ENCODE measurements at regions not wholly inside any gene's neighbourhood (a gene's known extent, or its start where the extent isn't known, plus 50 kb on each side); places are given as distances from the start of the nearest gene placed in this dataset.

GRCh38 chr7:124460555-124460954 is 305.0 kb downstream of the GPR37 start:
- Histone ChIP-seq H3K27ac (replicated peaks) (no peak overlapping the region), H3K4me3 (replicated peaks; ENCODE audit: insufficient read depth, low read length) (no peak overlapping the region), H3K27me3 (ENCODE audit: insufficient read depth, poor library complexity, severe bottlenecking) (no peaks in the 10 kb centered on the region)
- no peak for DNase-seq (ENCODE audit: low read depth in 1 of 2, low spot score in 1 of 2)
- TF ChIP-seq GABPA (IDR thresholded peaks at IDR 0.05; ENCODE audit: low read depth): no peak
- no peak for TF ChIP-seq CTCF (IDR thresholded peaks at IDR 0.05; ENCODE audit: insufficient read depth, low read length)

GRCh38 chr7:124460056-124460450 is 305.5 kb downstream of the GPR37 start:
- no peak overlapping the region for H3K27ac ChIP-seq (replicated peaks)
- H3K4me3 ChIP-seq (replicated peaks; ENCODE audit: insufficient read depth, low read length): no peak overlapping the region
- no peak for DNase-seq (ENCODE audit: low read depth in 1 of 2, low spot score in 1 of 2)
- H3K27me3 ChIP-seq (ENCODE audit: insufficient read depth, poor library complexity, severe bottlenecking): no peaks in the 10 kb centered on the region
- no peak for TF ChIP-seq REST (IDR thresholded peaks at IDR 0.05; ENCODE audit: insufficient replicate concordance, low read depth)
- no peak for TF ChIP-seq CTCF (IDR thresholded peaks at IDR 0.05; ENCODE audit: insufficient read depth, low read length)
- TF ChIP-seq GABPA (IDR thresholded peaks at IDR 0.05; ENCODE audit: low read depth): no peak
- no peak for TF ChIP-seq POLR2AphosphoS5 (IDR thresholded peaks at IDR 0.05; ENCODE audit: low read depth)
- no peak for TF ChIP-seq SPI1 (IDR thresholded peaks at IDR 0.05; ENCODE audit: borderline replicate concordance, low read depth)

- no peak overlapping the region for H3K27ac ChIP-seq (replicated peaks)
- TF ChIP-seq GABPA (IDR thresholded peaks at IDR 0.05; ENCODE audit: low read depth) (no peak), SPI1 (IDR thresholded peaks at IDR 0.05; ENCODE audit: borderline replicate concordance, low read depth) (no peak), CTCF (IDR thresholded peaks at IDR 0.05; ENCODE audit: insufficient read depth, low read length) (no peak), POLR2AphosphoS5 (IDR thresholded peaks at IDR 0.05; ENCODE audit: low read depth) (no peak), REST (IDR thresholded peaks at IDR 0.05; ENCODE audit: insufficient replicate concordance, low read depth) (no peak)
- H3K4me3 ChIP-seq (replicated peaks; ENCODE audit: insufficient read depth, low read length): no peak overlapping the region
- DNase-seq (ENCODE audit: low read depth in 1 of 2, low spot score in 1 of 2): no peak
- no peaks in the 10 kb centered on the region for H3K27me3 ChIP-seq (ENCODE audit: insufficient read depth, poor library complexity, severe bottlenecking)
These were observed 306.2 kb downstream of the GPR37 start for GRCh38 chr7:124459101-124460055.

Data from HL-60 (cell line).